ENCODE measurements at regions not wholly inside any gene's neighbourhood (a gene's known extent, or its start where the extent isn't known, plus 50 kb on each side); places are given as distances from the start of the nearest gene placed in this dataset.

GRCh38 chr3:31013090-31013489 lies 118.6 kb upstream of the GADL1 start:
- intact Hi-C loops (cut with DNase I) = no loop called here
- H3K9ac ChIP-seq (ENCODE audit: low read depth in 2 of 2, low read length in 2 of 2) = no peak overlapping the region
- H3K4me1 ChIP-seq = no peaks in the 10 kb centered on the region
- H3K4me3 ChIP-seq = no peak overlapping the region
- H3K9me3 ChIP-seq = no peaks in the 10 kb centered on the region
- H3K36me3 ChIP-seq = no peaks in the 10 kb centered on the region
- no peak for DNase-seq
- H3K27ac ChIP-seq = no peak overlapping the region
- H3K27me3 ChIP-seq = no peaks in the 10 kb centered on the region
- no peak for TF ChIP-seq CTCF (IDR thresholded peaks at IDR 0.05)

GRCh38 chr3:31013843-31014242 lies 119.4 kb upstream of the GADL1 start:
- Histone ChIP-seq H3K9ac (ENCODE audit: low read depth in 2 of 2, low read length in 2 of 2) (no peak overlapping the region), H3K9me3 (no peaks in the 10 kb centered on the region), H3K27ac (no peak overlapping the region), H3K36me3 (no peaks in the 10 kb centered on the region), H3K27me3 (no peaks in the 10 kb centered on the region), H3K4me3 (no peak overlapping the region), H3K4me1 (no peaks in the 10 kb centered on the region)
- intact Hi-C loops (cut with DNase I) = no loop called here
- TF ChIP-seq CTCF (IDR thresholded peaks at IDR 0.05) = no peak
- DNase-seq = no peak

GRCh38 chr3:31014317-31015040 lies 120.0 kb upstream of the GADL1 start:
- DNase-seq = no peak
- H3K9ac ChIP-seq (ENCODE audit: low read depth in 2 of 2, low read length in 2 of 2) = no peak overlapping the region

GRCh38 chr3:31016196-31016595 lies 121.7 kb upstream of the GADL1 start:
- DNase-seq = no peak
- TF ChIP-seq CTCF (IDR thresholded peaks at IDR 0.05) = no peak

More at GRCh38 chr3:31014317-31015040, 120.0 kb upstream of the GADL1 start:
- no peak overlapping the region for H3K27ac ChIP-seq
- H3K4me3 ChIP-seq = no peak overlapping the region
- no peaks in the 10 kb centered on the region for H3K4me1 ChIP-seq
- no peaks in the 10 kb centered on the region for H3K9me3 ChIP-seq
- intact Hi-C loops (cut with DNase I) = no loop called here
- H3K36me3 ChIP-seq = no peaks in the 10 kb centered on the region
- TF ChIP-seq CTCF (IDR thresholded peaks at IDR 0.05) = no peak
- no peaks in the 10 kb centered on the region for H3K27me3 ChIP-seq

GRCh38 chr3:31022716-31023115 lies 128.3 kb upstream of the GADL1 start:
- no peaks in the 10 kb centered on the region for H3K4me1 ChIP-seq
- DNase-seq = no peak
- TF ChIP-seq CTCF (IDR thresholded peaks at IDR 0.05) = no peak
- intact Hi-C loops (cut with DNase I) = no loop called here
- no peaks in the 10 kb centered on the region for H3K27me3 ChIP-seq
- H3K9ac ChIP-seq (ENCODE audit: low read depth in 2 of 2, low read length in 2 of 2) = no peak overlapping the region
- H3K9me3 ChIP-seq = no peaks in the 10 kb centered on the region
- no peak overlapping the region for H3K27ac ChIP-seq
- no peak overlapping the region for H3K4me3 ChIP-seq
- no peaks in the 10 kb centered on the region for H3K36me3 ChIP-seq

More at GRCh38 chr3:31016196-31016595, 121.7 kb upstream of the GADL1 start:
- intact Hi-C loops (cut with DNase I) = no loop called here
- no peak overlapping the region for H3K9ac ChIP-seq (ENCODE audit: low read depth in 2 of 2, low read length in 2 of 2)
- no peaks in the 10 kb centered on the region for H3K27me3 ChIP-seq
- H3K27ac ChIP-seq = no peak overlapping the region
- no peaks in the 10 kb centered on the region for H3K36me3 ChIP-seq
- H3K9me3 ChIP-seq = no peaks in the 10 kb centered on the region
- H3K4me1 ChIP-seq = no peaks in the 10 kb centered on the region
- no peak overlapping the region for H3K4me3 ChIP-seq
